ENCODE measurements at regions not wholly inside any gene's neighbourhood (a gene's known extent, or its start where the extent isn't known, plus 50 kb on each side); places are given as distances from the start of the nearest gene placed in this dataset.
"Not testable (repeated sequence)": the region's sequence is repeated elsewhere in the genome, so short reads cannot be mapped to it uniquely, and the experiment has no call there.

- H3K4me1 ChIP-seq (ENCODE audit: insufficient read depth, low read length) = peaks cover 7% of the 10 kb centered on the region
- H3K4me3 ChIP-seq (ENCODE audit: low read length) = no peak overlapping the region
- H3K27me3 ChIP-seq (ENCODE audit: insufficient read depth, low read length) = no peaks in the 10 kb centered on the region
- no peaks in the 10 kb centered on the region for H3K9me3 ChIP-seq (ENCODE audit: low read depth, low read length)
Observed at GRCh38 chr1:87428367-87428766, 99.7 kb downstream of the LMO4 start.

GRCh38 chr1:87428883-87429282, 100.2 kb downstream of the LMO4 start:
- Histone ChIP-seq H3K9me3 (ENCODE audit: low read depth, low read length) (no peaks in the 10 kb centered on the region), H3K4me3 (ENCODE audit: low read length) (no peak overlapping the region), H3K4me1 (ENCODE audit: insufficient read depth, low read length) (peaks cover 4% of the 10 kb centered on the region), H3K27me3 (ENCODE audit: insufficient read depth, low read length) (no peaks in the 10 kb centered on the region)

- Histone ChIP-seq H3K4me1 (ENCODE audit: insufficient read depth, low read length) (no peaks in the 10 kb centered on the region), H3K27me3 (ENCODE audit: insufficient read depth, low read length) (no peaks in the 10 kb centered on the region), H3K4me3 (ENCODE audit: low read length) (no peak overlapping the region), H3K9me3 (ENCODE audit: low read depth, low read length) (no peaks in the 10 kb centered on the region)
Observed at GRCh38 chr1:87432685-87433084, 104.0 kb downstream of the LMO4 start.

- not testable (repeated sequence) for H3K4me3 ChIP-seq (ENCODE audit: low read length); H3K4me1 ChIP-seq (ENCODE audit: insufficient read depth, low read length); H3K9me3 ChIP-seq (ENCODE audit: low read depth, low read length); H3K27me3 ChIP-seq (ENCODE audit: insufficient read depth, low read length)
Observed at GRCh38 chr1:87433101-87433500, 104.4 kb downstream of the LMO4 start.

- Histone ChIP-seq H3K4me3 (ENCODE audit: low read length) (no peak overlapping the region), H3K4me1 (ENCODE audit: insufficient read depth, low read length) (no peaks in the 10 kb centered on the region), H3K9me3 (ENCODE audit: low read depth, low read length) (no peaks in the 10 kb centered on the region), H3K27me3 (ENCODE audit: insufficient read depth, low read length) (no peaks in the 10 kb centered on the region)
Observed at GRCh38 chr1:87435484-87435883, 106.8 kb downstream of the LMO4 start.

- H3K4me3 ChIP-seq (ENCODE audit: low read length); H3K9me3 ChIP-seq (ENCODE audit: low read depth, low read length); H3K4me1 ChIP-seq (ENCODE audit: insufficient read depth, low read length); H3K27me3 ChIP-seq (ENCODE audit: insufficient read depth, low read length): not testable (repeated sequence)
Observed at GRCh38 chr1:87436115-87436514, 107.4 kb downstream of the LMO4 start.

- H3K4me1 ChIP-seq (ENCODE audit: insufficient read depth, low read length) = no peaks in the 10 kb centered on the region
- H3K27me3 ChIP-seq (ENCODE audit: insufficient read depth, low read length) = no peaks in the 10 kb centered on the region
- H3K4me3 ChIP-seq (ENCODE audit: low read length) = no peak overlapping the region
- no peaks in the 10 kb centered on the region for H3K9me3 ChIP-seq (ENCODE audit: low read depth, low read length)
Observed at GRCh38 chr1:87436534-87436933, 107.9 kb downstream of the LMO4 start.

GRCh38 chr1:87437663-87438295, 109.1 kb downstream of the LMO4 start:
- Histone ChIP-seq H3K4me1 (ENCODE audit: insufficient read depth, low read length) (no peaks in the 10 kb centered on the region), H3K9me3 (ENCODE audit: low read depth, low read length) (no peaks in the 10 kb centered on the region), H3K27me3 (ENCODE audit: insufficient read depth, low read length) (no peaks in the 10 kb centered on the region), H3K4me3 (ENCODE audit: low read length) (no peak overlapping the region)

- Histone ChIP-seq H3K9me3 (ENCODE audit: low read depth, low read length) (peaks cover 5% of the 10 kb centered on the region), H3K4me1 (ENCODE audit: insufficient read depth, low read length) (no peaks in the 10 kb centered on the region), H3K27me3 (ENCODE audit: insufficient read depth, low read length) (no peaks in the 10 kb centered on the region), H3K4me3 (ENCODE audit: low read length) (no peak overlapping the region)
Observed at GRCh38 chr1:87439821-87440220, 111.1 kb downstream of the LMO4 start.

- Histone ChIP-seq H3K4me3 (ENCODE audit: low read length) (no peak overlapping the region), H3K4me1 (ENCODE audit: insufficient read depth, low read length) (no peaks in the 10 kb centered on the region), H3K27me3 (ENCODE audit: insufficient read depth, low read length) (no peaks in the 10 kb centered on the region), H3K9me3 (ENCODE audit: low read depth, low read length) (no peaks in the 10 kb centered on the region)
Observed at GRCh38 chr1:87449348-87449963, 120.8 kb downstream of the LMO4 start.

GRCh38 chr1:87450136-87450535, 121.5 kb downstream of the LMO4 start:
- Histone ChIP-seq H3K27me3 (ENCODE audit: insufficient read depth, low read length) (no peaks in the 10 kb centered on the region), H3K4me3 (ENCODE audit: low read length) (no peak overlapping the region), H3K4me1 (ENCODE audit: insufficient read depth, low read length) (no peaks in the 10 kb centered on the region), H3K9me3 (ENCODE audit: low read depth, low read length) (no peaks in the 10 kb centered on the region)

GRCh38 chr1:87450615-87451209, 122.0 kb downstream of the LMO4 start:
- no peaks in the 10 kb centered on the region for H3K27me3 ChIP-seq (ENCODE audit: insufficient read depth, low read length)
- H3K9me3 ChIP-seq (ENCODE audit: low read depth, low read length) = no peaks in the 10 kb centered on the region
- H3K4me3 ChIP-seq (ENCODE audit: low read length) = no peak overlapping the region
- H3K4me1 ChIP-seq (ENCODE audit: insufficient read depth, low read length) = no peaks in the 10 kb centered on the region

GRCh38 chr1:87451229-87451920, 122.7 kb downstream of the LMO4 start:
- Histone ChIP-seq H3K4me1 (ENCODE audit: insufficient read depth, low read length) (no peaks in the 10 kb centered on the region), H3K9me3 (ENCODE audit: low read depth, low read length) (no peaks in the 10 kb centered on the region), H3K4me3 (ENCODE audit: low read length) (no peak overlapping the region), H3K27me3 (ENCODE audit: insufficient read depth, low read length) (no peaks in the 10 kb centered on the region)

GRCh38 chr1:87452648-87453047, 124.0 kb downstream of the LMO4 start:
- Histone ChIP-seq H3K4me3 (ENCODE audit: low read length) (no peak overlapping the region), H3K9me3 (ENCODE audit: low read depth, low read length) (no peaks in the 10 kb centered on the region), H3K27me3 (ENCODE audit: insufficient read depth, low read length) (no peaks in the 10 kb centered on the region), H3K4me1 (ENCODE audit: insufficient read depth, low read length) (no peaks in the 10 kb centered on the region)

- Histone ChIP-seq H3K27me3 (ENCODE audit: insufficient read depth, low read length) (no peaks in the 10 kb centered on the region), H3K4me1 (ENCODE audit: insufficient read depth, low read length) (no peaks in the 10 kb centered on the region)
Observed at GRCh38 chr1:87457408-87457807, 128.7 kb downstream of the LMO4 start.

More at GRCh38 chr1:87457408-87457807, 128.7 kb downstream of the LMO4 start:
- Histone ChIP-seq H3K9me3 (ENCODE audit: low read depth, low read length) (no peaks in the 10 kb centered on the region), H3K4me3 (ENCODE audit: low read length) (no peak overlapping the region)

Data from mononuclear cell (primary cell).